ENCODE measurements at regions not wholly inside any gene's neighbourhood (a gene's known extent, or its start where the extent isn't known, plus 50 kb on each side); places are given as distances from the start of the nearest gene placed in this dataset.

DNA sequence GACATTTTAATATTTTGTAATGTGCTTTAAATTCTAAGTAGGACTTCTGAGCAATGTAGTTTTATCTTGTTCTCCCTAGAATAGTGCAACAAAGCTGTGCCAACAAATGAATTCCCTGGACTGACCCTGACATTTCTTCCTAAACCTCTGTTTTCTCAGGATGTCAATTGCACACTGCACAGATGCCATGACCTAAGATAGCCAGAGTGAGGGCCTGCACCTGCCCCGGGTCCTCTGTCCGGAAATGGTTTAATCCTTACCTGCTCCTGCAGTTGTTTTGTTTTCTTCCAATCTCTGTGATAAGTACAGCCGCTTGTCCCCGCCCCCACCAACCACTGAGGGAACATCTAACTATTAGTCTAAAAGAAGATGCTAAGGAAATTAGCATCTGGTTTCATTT, 831.5 kb downstream of the GALC start:
- TF ChIP-seq, protein P1, sequence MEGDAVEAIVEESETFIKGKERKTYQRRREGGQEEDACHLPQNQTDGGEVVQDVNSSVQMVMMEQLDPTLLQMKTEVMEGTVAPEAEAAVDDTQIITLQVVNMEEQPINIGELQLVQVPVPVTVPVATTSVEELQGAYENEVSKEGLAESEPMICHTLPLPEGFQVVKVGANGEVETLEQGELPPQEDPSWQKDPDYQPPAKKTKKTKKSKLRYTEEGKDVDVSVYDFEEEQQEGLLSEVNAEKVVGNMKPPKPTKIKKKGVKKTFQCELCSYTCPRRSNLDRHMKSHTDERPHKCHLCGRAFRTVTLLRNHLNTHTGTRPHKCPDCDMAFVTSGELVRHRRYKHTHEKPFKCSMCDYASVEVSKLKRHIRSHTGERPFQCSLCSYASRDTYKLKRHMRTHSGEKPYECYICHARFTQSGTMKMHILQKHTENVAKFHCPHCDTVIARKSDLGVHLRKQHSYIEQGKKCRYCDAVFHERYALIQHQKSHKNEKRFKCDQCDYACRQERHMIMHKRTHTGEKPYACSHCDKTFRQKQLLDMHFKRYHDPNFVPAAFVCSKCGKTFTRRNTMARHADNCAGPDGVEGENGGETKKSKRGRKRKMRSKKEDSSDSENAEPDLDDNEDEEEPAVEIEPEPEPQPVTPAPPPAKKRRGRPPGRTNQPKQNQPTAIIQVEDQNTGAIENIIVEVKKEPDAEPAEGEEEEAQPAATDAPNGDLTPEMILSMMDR (IDR thresholded peaks at IDR 0.05; ENCODE audit: insufficient read depth, low read depth, low read length): no peak
- no peak for TF ChIP-seq EZH2 (IDR thresholded peaks at IDR 0.05; ENCODE audit: insufficient read depth, low read length)
